HepG2 (cell line): ENCODE measurements at regions not wholly inside any gene's neighbourhood (a gene's known extent, or its start where the extent isn't known, plus 50 kb on each side); places are given as distances from the start of the nearest gene placed in this dataset.

Experiments used
- ATAC-seq: fragments of 200-7000 bp; cut with Tn5 transposase; 3 replicates; pipeline ENCODE4 v1.9.1; 2020; ENCODE audit warnings: mild to moderate bottlenecking, moderate library complexity
- BruUV-seq: library from RNA; stranded (reverse); fragments of 400-500 nt; replicated peaks from 2 replicates; lab custom pipeline; 2021; lab: Mats Ljungman, UMichigan
- CTCF ChIA-PET: fragments of 300-600 bp; formaldehyde crosslinking; extraction: SDS; loops from one replicate; lab custom pipeline; 2021; ENCODE audit warnings: low total read pairs, inconsistent platforms, low intra/inter-chr PET ratio; lab: Yijun Ruan, JAX
- POLR2A ChIA-PET: fragments of 350-600 bp; sonication (Branson Sonifier 250); formaldehyde crosslinking; loops from one replicate; lab custom pipeline; 2020; ENCODE audit warnings: antibody characterized with exemption, inconsistent platforms; lab: Yijun Ruan, JAX
- DNase-seq: peaks from one replicate; pipeline ENCODE4 v3.0.0-alpha.2; 2015; ENCODE audit warnings: low spot score
- FAIRE-seq: peaks from 3 replicates; lab custom pipeline; 2011; peaks lifted over from hg19 to GRCh38; lab: Jason Lieb, UNC
- H2AFZ ChIP-seq: one replicate; pipeline ENCODE4 v1.6.1; 2011; ENCODE audit warnings: low read length, inconsistent platforms
- H3K27ac ChIP-seq: fragments of 300-600 bp; 3 replicates; pipeline ENCODE4 v1.8.0; 2011; ENCODE audit warnings: mixed run types, mild to moderate bottlenecking, mixed read lengths, low read length, inconsistent platforms; ENCODE audit not compliant: insufficient read depth; ENCODE audit errors: extremely low read length
- H3K27me3 ChIP-seq, 2 experiments: fragments of 200-600 bp in 1 of 2; 2 replicates in 1 of 2; 3 replicates in 1 of 2; pipeline versions ENCODE4 v1.6.0 to v1.8.0; 2011; ENCODE audit warnings: low read length in 2 of 2, mild to moderate bottlenecking in 2 of 2, moderate library complexity in 2 of 2, inconsistent platforms in 1 of 2; ENCODE audit not compliant: insufficient read depth in 2 of 2, control insufficient read depth in 1 of 2
- H3K36me3 ChIP-seq, 2 experiments: fragments of 200-600 bp in 1 of 2; replicated peaks in 1 of 2; 2 replicates in 1 of 2; 3 replicates in 1 of 2; pipeline versions ENCODE4 v1.5.1 to v1.8.0; 2011; ENCODE audit warnings: low read length in 2 of 2, inconsistent platforms in 1 of 2; ENCODE audit not compliant: insufficient read depth in 2 of 2, control insufficient read depth in 1 of 2
- H3K4me1 ChIP-seq: 2 replicates; pipeline ENCODE4 v1.5.1; 2012; ENCODE audit warnings: low read length, inconsistent platforms; ENCODE audit not compliant: insufficient read depth
- H3K4me2 ChIP-seq: 2 replicates; pipeline ENCODE4 v1.6.0; 2011; ENCODE audit warnings: low read depth, low read length, inconsistent platforms
- H3K4me3 ChIP-seq, 3 experiments: fragments of 200-600 bp in 1 of 3; sonication (generic), shearing (Covaris generic) in 1 of 3; replicated peaks in 1 of 3; 2 replicates each; pipeline ENCODE4 v1.5.1; 2011 to 2016; ENCODE audit warnings: low read length in 3 of 3, inconsistent platforms in 2 of 3, low read depth in 2 of 3, mild to moderate bottlenecking in 2 of 3, control low read depth in 1 of 3, mixed read lengths in 1 of 3; ENCODE audit not compliant: insufficient read depth in 1 of 3
- H3K79me2 ChIP-seq: one replicate; pipeline ENCODE4 v1.6.1; 2011; ENCODE audit warnings: low read length, inconsistent platforms; ENCODE audit not compliant: insufficient read depth
- H3K9ac ChIP-seq: 2 replicates; pipeline ENCODE4 v1.6.0; 2011; ENCODE audit warnings: mild to moderate bottlenecking, low read depth, low read length, inconsistent platforms; ENCODE audit not compliant: insufficient read depth
- H3K9me3 ChIP-seq: 2 replicates; pipeline ENCODE4 v1.5.1; 2012; ENCODE audit warnings: mild to moderate bottlenecking, low read length
- H4K20me1 ChIP-seq: 2 replicates; pipeline ENCODE4 v1.6.0; 2011; ENCODE audit warnings: inconsistent platforms, mild to moderate bottlenecking, low read length, moderate library complexity; ENCODE audit not compliant: insufficient read depth
- ATAD3A ChIP-seq: sonication (generic); formaldehyde crosslinking; IDR thresholded peaks from 2 replicates; pipeline ENCODE4 v1.4.0; 2020; ENCODE audit warnings: missing genetic modification reagents
- EED ChIP-seq: sonication (generic); formaldehyde crosslinking; IDR thresholded peaks from 2 replicates; pipeline ENCODE4 v1.5.0; 2020; ENCODE audit warnings: mild to moderate bottlenecking, missing genetic modification reagents
- HCFC1 ChIP-seq: fragments of 150-350 bp; IDR thresholded peaks from 2 replicates; pipeline ENCODE4 v1.6.1; 2014; ENCODE audit warnings: low read depth, low read length
- MAX ChIP-seq: IDR thresholded peaks from 2 replicates; pipeline ENCODE4 v1.6.1; 2012; ENCODE audit warnings: inconsistent platforms
- MED8 ChIP-seq: sonication (generic); formaldehyde crosslinking; IDR thresholded peaks from 2 replicates; pipeline ENCODE4 v1.8.1; 2023; ENCODE audit warnings: mild to moderate bottlenecking, missing genetic modification reagents; ENCODE audit not compliant: insufficient replicate concordance
- PRDM15 ChIP-seq: sonication (generic); formaldehyde crosslinking; IDR thresholded peaks from 2 replicates; pipeline ENCODE4 v1.4.0; 2020; ENCODE audit warnings: missing genetic modification reagents
- SNAI1 ChIP-seq: sonication (generic); formaldehyde crosslinking; IDR thresholded peaks from 2 replicates; pipeline ENCODE4 v1.5.0; 2020; ENCODE audit warnings: mild to moderate bottlenecking, missing genetic modification reagents, borderline replicate concordance
- SNRNP70 ChIP-seq: fragments of 200-400 bp; formaldehyde crosslinking; IDR thresholded peaks from 2 replicates; pipeline ENCODE4 v1.6.1; 2017; ENCODE audit warnings: mild to moderate bottlenecking, low read depth, low read length, moderate library complexity
- TFDP1 ChIP-seq: IDR thresholded peaks from 2 replicates; pipeline ENCODE4 v1.6.1; 2016; ENCODE audit warnings: missing compliant biosample characterization, missing genetic modification reagents, borderline replicate concordance
- TRIM24 ChIP-seq: sonication (generic); formaldehyde crosslinking; IDR thresholded peaks from 2 replicates; pipeline ENCODE4 v1.8.0; 2022; ENCODE audit warnings: mild to moderate bottlenecking, missing genetic modification reagents
- YEATS4 ChIP-seq: sonication (generic); formaldehyde crosslinking; IDR thresholded peaks from 2 replicates; pipeline ENCODE4 v1.4.0; 2020; ENCODE audit warnings: missing genetic modification reagents, borderline replicate concordance
- ZNF383 ChIP-seq: sonication (generic); formaldehyde crosslinking; IDR thresholded peaks from 2 replicates; pipeline ENCODE4 v1.4.0; 2020; ENCODE audit warnings: missing genetic modification reagents, mild to moderate bottlenecking, borderline replicate concordance
- ZNF503 ChIP-seq: sonication (generic); formaldehyde crosslinking; IDR thresholded peaks from 2 replicates; pipeline ENCODE4 v1.4.0; 2020; ENCODE audit warnings: missing genetic modification reagents
- in situ Hi-C: cut with HindIII; loops from 2 replicates; pipeline ENCODE4 v1.10.0; 2017; ENCODE audit warnings: low pct_unique_long_range_greater_than_20kb; ENCODE audit not compliant: extremely low pct_ligation_motif_present
- intact Hi-C: fragments of 100-400 bp; cut with micrococcal nuclease; formaldehyde crosslinking; loops from one replicate; pipeline ENCODE4 v1.10.0; 2022; ENCODE audit not compliant: unreplicated experiment
- TF ChIP-seq, protein P1 (sequence below): sonication (generic); formaldehyde crosslinking; IDR thresholded peaks from 2 replicates; pipeline ENCODE4 v1.5.0; 2020; ENCODE audit warnings: missing genetic modification reagents, mild to moderate bottlenecking, borderline replicate concordance
- TF ChIP-seq, protein P2 (sequence below): sonication (generic); formaldehyde crosslinking; IDR thresholded peaks from 2 replicates; pipeline ENCODE4 v1.5.1; 2020; ENCODE audit warnings: missing genetic modification reagents, mild to moderate bottlenecking, borderline replicate concordance

GRCh38 chr2:167504695-167505094 lies 616.4 kb downstream of the XIRP2 start:
- CTCF ChIA-PET: no interaction called here
- no peak for FAIRE-seq
- TF ChIP-seq, protein P1, sequence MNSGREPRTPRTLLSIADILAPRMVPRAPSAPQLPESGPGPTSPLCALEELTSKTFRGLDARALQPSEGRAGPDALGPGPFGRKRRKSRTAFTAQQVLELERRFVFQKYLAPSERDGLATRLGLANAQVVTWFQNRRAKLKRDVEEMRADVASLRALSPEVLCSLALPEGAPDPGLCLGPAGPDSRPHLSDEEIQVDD: no peak
- TF ChIP-seq ZNF383 (no peak), SNRNP70 (no peak), YEATS4 (CRISPR knock-in tag) (no peak), MED8 (no peak), HCFC1 (no peak), MAX (no peak), TFDP1 (CRISPR knock-in tag) (no peak), ZNF503 (no peak), EED (no peak), PRDM15 (CRISPR knock-in tag) (no peak), SNAI1 (CRISPR knock-in tag) (no peak), ATAD3A (CRISPR knock-in tag) (no peak), TRIM24 (CRISPR knock-in tag) (no peak)
- TF ChIP-seq, protein P2, sequence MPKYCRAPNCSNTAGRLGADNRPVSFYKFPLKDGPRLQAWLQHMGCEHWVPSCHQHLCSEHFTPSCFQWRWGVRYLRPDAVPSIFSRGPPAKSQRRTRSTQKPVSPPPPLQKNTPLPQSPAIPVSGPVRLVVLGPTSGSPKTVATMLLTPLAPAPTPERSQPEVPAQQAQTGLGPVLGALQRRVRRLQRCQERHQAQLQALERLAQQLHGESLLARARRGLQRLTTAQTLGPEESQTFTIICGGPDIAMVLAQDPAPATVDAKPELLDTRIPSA (CRISPR knock-in tag): no peak

More at GRCh38 chr2:167504695-167505094, 616.4 kb downstream of the XIRP2 start:
- Histone ChIP-seq H3K36me3 (no peaks in the 10 kb centered on the region), H3K4me1 (peaks cover 11% of the 10 kb centered on the region), H3K4me2 (no peak overlapping the region), H3K9ac (no peak overlapping the region), H3K9me3 (no peaks in the 10 kb centered on the region), H3K27me3 (no peaks in the 10 kb centered on the region), H4K20me1 (no peaks in the 10 kb centered on the region), H2AFZ (no peak overlapping the region), H3K79me2 (no peaks in the 10 kb centered on the region), H3K27ac (no peak overlapping the region), H3K4me3 (no peak overlapping the region)
- ATAC-seq: no peak
- intact Hi-C loops (loop anchor here (5.0 kb wide), 1 partner anchor 613 kb away; no protein-coding TSS in a partner anchor), in situ Hi-C loops (no loop called here)
- DNase-seq: no peak
- POLR2A ChIA-PET: no interaction called here
- no TSS peak for BruUV-seq
